ENCODE measurements at regions not wholly inside any gene's neighbourhood (a gene's known extent, or its start where the extent isn't known, plus 50 kb on each side); places are given as distances from the start of the nearest gene placed in this dataset.

DNA sequence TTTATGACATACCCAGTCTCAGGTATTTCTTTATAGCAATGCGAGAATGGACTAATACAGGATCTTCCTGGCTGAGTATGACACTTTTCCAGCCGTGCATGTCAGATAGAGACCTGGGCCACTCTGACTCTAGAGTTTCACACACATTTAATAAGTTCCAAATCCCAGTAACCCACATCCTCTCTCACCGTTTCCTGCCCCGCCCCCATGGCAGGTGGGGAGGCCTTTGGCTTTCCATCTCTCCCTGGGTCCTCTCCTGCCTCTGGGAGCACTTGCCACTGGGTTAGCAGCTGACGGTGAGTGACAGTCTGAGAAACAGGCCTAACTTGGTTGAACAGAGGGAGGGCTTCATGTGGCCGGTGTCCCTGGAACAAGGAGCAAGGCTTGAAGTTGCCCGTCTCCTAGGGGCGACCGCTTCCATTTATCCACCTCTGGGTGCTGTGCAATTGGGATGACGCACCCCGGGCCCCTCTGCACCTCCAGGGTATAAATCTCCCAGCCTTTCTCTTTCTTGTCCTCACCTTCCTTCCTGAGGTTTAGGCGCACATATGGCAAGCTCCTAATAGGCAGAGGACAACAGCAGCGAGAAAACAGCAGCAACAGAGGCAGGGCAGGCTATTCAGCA is 152.7 kb upstream of the HDAC4 start:
- no peak for TF ChIP-seq TAF1 (IDR thresholded peaks at IDR 0.05; ENCODE audit: borderline replicate concordance, insufficient read depth, low read length)
- TF ChIP-seq POLR2AphosphoS5 (IDR thresholded peaks at IDR 0.05; ENCODE audit: low read depth, low read length), result no peak
- TF ChIP-seq SIN3A (IDR thresholded peaks at IDR 0.05; ENCODE audit: borderline replicate concordance, insufficient read depth, low read length), result no peak
- TF ChIP-seq, protein P1, sequence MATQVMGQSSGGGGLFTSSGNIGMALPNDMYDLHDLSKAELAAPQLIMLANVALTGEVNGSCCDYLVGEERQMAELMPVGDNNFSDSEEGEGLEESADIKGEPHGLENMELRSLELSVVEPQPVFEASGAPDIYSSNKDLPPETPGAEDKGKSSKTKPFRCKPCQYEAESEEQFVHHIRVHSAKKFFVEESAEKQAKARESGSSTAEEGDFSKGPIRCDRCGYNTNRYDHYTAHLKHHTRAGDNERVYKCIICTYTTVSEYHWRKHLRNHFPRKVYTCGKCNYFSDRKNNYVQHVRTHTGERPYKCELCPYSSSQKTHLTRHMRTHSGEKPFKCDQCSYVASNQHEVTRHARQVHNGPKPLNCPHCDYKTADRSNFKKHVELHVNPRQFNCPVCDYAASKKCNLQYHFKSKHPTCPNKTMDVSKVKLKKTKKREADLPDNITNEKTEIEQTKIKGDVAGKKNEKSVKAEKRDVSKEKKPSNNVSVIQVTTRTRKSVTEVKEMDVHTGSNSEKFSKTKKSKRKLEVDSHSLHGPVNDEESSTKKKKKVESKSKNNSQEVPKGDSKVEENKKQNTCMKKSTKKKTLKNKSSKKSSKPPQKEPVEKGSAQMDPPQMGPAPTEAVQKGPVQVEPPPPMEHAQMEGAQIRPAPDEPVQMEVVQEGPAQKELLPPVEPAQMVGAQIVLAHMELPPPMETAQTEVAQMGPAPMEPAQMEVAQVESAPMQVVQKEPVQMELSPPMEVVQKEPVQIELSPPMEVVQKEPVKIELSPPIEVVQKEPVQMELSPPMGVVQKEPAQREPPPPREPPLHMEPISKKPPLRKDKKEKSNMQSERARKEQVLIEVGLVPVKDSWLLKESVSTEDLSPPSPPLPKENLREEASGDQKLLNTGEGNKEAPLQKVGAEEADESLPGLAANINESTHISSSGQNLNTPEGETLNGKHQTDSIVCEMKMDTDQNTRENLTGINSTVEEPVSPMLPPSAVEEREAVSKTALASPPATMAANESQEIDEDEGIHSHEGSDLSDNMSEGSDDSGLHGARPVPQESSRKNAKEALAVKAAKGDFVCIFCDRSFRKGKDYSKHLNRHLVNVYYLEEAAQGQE (IDR thresholded peaks at IDR 0.05; ENCODE audit: insufficient read depth in 1 of 2, low read depth in 2 of 2, low read length in 2 of 2), result no peak
- no peak for TF ChIP-seq FOXP2 (optimal IDR thresholded peaks at IDR 0.05; ENCODE audit: borderline replicate concordance, extremely low read depth, extremely low read length, insufficient read depth)

DNA sequence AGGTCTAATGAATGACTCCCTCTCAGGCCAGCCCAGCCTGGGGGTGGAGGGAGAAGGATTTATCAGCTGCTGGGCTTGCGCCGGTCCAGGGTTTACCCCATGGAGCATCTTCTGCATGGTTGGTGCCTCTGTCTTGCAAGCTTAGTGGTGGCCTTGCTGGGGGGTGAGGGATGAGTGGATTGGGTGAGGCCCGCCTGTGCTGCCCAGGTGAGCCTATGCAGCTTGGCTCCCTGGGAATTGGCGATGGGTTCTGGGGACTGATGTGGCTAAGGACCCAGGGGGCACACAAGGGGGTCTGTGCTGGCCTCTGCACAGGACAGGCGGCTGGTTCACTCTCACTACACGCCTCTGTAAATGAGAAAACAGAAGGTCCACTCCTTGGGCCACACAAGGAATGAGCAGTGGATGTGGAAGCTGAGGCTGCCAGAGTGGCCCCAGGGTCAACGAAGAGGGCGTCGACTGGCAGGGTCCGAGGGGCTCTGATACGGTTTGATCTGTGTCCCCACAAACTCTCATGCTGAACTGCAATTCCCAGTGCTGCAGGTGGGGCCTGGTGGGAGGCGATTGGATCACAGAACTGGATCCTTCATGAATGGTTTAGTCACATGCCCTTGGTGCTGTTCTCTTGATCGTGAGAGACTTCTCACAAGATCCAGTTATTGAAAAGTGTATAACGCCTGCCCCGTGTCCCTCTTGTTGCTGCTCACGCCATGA is 151.6 kb upstream of the HDAC4 start:
- TF ChIP-seq, protein P1 (IDR thresholded peaks at IDR 0.05; ENCODE audit: insufficient read depth in 1 of 2, low read depth in 2 of 2, low read length in 2 of 2), result no peak

DNA sequence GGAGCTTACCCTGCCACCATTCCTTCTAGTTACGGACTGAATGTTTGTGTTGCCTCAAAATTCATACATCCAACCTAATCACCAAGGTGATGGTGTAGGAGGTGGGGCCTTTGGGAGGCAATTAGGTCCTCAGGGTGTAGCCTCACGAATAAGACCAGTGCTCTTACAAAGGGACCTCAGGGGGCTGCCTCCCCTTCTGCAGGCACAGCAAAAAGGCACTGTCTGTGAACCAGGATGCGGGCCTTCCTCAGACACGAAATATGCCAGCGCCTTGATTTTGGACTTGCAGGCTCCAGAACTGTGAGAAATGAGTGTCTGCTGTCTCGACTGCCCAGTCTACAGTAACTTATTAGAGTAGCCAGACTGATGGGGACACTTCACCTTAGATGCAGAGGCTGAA is 150.4 kb upstream of the HDAC4 start:
- no peak for TF ChIP-seq TAF1 (IDR thresholded peaks at IDR 0.05; ENCODE audit: borderline replicate concordance, insufficient read depth, low read length)
- TF ChIP-seq, protein P1 (IDR thresholded peaks at IDR 0.05; ENCODE audit: insufficient read depth in 1 of 2, low read depth in 2 of 2, low read length in 2 of 2), result no peak
- no peak for TF ChIP-seq SIN3A (IDR thresholded peaks at IDR 0.05; ENCODE audit: borderline replicate concordance, insufficient read depth, low read length)
- TF ChIP-seq FOXP2 (optimal IDR thresholded peaks at IDR 0.05; ENCODE audit: borderline replicate concordance, extremely low read depth, extremely low read length, insufficient read depth), result no peak
- no peak for TF ChIP-seq POLR2AphosphoS5 (IDR thresholded peaks at IDR 0.05; ENCODE audit: low read depth, low read length)

DNA sequence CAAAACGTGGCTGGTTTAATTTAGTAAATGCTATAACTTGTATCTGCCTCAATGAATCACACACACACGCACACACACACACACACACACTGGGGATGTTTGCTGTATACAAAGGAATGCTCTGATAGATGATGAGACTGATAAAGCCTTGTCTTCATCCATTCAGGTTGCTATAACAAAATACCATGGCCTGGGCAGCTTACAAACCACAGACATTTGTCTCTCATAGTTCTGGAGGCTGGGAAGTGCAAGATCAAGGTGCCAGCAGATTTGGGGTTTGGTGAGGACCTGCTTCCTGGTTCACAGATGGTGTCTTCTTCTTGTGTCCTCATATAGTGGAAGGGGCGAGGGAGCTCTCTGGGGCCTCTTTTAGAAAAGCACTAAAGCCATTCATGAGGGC is 149.5 kb upstream of the HDAC4 start:
- TF ChIP-seq TAF1 (IDR thresholded peaks at IDR 0.05; ENCODE audit: borderline replicate concordance, insufficient read depth, low read length) (no peak), SIN3A (IDR thresholded peaks at IDR 0.05; ENCODE audit: borderline replicate concordance, insufficient read depth, low read length) (no peak), POLR2AphosphoS5 (IDR thresholded peaks at IDR 0.05; ENCODE audit: low read depth, low read length) (no peak), FOXP2 (optimal IDR thresholded peaks at IDR 0.05; ENCODE audit: borderline replicate concordance, extremely low read depth, extremely low read length, insufficient read depth) (no peak)
- TF ChIP-seq, protein P1 (IDR thresholded peaks at IDR 0.05; ENCODE audit: insufficient read depth in 1 of 2, low read depth in 2 of 2, low read length in 2 of 2), result no peak
